ENCODE measurements at regions not wholly inside any gene's neighbourhood (a gene's known extent, or its start where the extent isn't known, plus 50 kb on each side); places are given as distances from the start of the nearest gene placed in this dataset.
A peak's percentile ranks its signal among the peaks of the same experiment; 100 is the strongest.

DNA sequence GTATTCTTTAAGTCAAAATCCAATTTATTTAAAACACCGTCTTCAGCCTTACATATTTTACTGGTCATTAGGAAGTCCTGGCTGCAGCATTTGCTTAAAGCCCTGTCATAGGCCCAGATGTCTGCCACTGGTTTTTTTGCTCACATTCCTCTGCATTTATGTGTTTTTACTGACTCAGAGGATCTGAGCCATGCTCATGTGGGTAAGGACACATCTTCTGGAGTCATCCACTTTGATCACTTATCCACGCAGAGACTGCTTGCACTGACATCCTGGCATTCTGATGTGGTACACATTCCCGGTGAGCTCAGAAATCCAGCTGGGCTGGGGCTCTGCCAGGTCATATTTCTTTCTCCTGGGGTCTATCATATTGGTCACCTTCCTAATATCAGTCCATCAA, 531.7 kb upstream of the ARGLU1 start:
- TF ChIP-seq CTCF (IDR thresholded peaks at IDR 0.05; ENCODE audit: unreplicated experiment): no peak
- Mint-ChIP-seq H3K4me3 (no peak overlapping the region), H3K9me3 (no peaks in the 10 kb centered on the region), H3K27ac (peak overlapping the region; percentile 1), H3K36me3 (no peaks in the 10 kb centered on the region), H3K4me1 (peaks cover 46% of the 10 kb centered on the region), H3K27me3 (ENCODE audit: low read depth) (no peaks in the 10 kb centered on the region)
- DNase-seq (ENCODE audit: low spot score in 2 of 2, unreplicated experiment in 2 of 2): no peak

GRCh38 chr13:107097916-107098315, 530.0 kb upstream of the ARGLU1 start:
- DNase-seq (ENCODE audit: low spot score in 2 of 2, unreplicated experiment in 2 of 2): no peak
- H3K4me1 Mint-ChIP-seq: peaks cover 43% of the 10 kb centered on the region
- peak overlapping the region; percentile 59 for H3K27ac Mint-ChIP-seq
- H3K36me3 Mint-ChIP-seq: no peaks in the 10 kb centered on the region
- H3K9me3 Mint-ChIP-seq: no peaks in the 10 kb centered on the region
- TF ChIP-seq CTCF (IDR thresholded peaks at IDR 0.05; ENCODE audit: unreplicated experiment): no peak
- no peak overlapping the region for H3K4me3 Mint-ChIP-seq
- H3K27me3 Mint-ChIP-seq (ENCODE audit: low read depth): no peaks in the 10 kb centered on the region

DNA sequence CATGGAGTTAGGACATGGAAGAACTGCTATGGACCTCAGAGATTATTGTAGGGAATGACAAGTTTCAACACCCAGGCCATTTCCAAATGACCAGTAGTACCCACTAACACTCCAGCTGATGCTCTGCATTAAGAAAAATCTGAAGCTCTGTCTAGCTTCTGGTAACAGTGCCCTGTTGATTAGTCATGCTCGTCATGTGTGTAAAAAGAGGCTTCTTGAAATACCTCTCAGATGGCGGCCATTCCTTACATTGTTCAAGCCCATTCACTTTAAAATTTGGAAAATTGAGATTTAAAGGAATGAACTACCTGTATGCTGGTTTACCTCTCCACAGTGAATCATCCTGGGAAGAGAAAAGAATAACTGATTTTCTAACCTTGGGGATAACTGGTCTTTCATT, 527.9 kb upstream of the ARGLU1 start:
- no peak for TF ChIP-seq CTCF (IDR thresholded peaks at IDR 0.05; ENCODE audit: unreplicated experiment)
- Mint-ChIP-seq H3K4me1 (peaks cover 43% of the 10 kb centered on the region), H3K27ac (no peak overlapping the region)

DNA sequence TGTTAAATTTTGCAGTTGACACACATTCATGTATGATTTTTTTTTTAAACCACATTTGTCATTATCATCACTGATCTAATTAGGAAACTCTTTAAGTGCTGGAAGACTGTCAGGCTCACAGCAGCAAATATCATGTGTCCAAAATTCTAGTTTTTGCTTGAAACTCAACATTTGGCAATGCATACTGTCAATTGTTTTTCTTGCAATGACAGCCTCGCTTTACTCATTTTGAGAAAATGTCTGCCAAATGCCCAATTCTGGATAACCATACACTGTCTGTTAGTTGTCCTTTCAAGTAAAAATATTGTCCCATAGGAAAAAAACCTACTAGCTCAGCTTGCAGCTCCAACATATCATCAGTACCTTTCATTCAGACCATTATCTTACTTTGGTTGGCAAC, 523.9 kb upstream of the ARGLU1 start:
- Mint-ChIP-seq H3K27ac (no peak overlapping the region), H3K4me1 (peaks cover 16% of the 10 kb centered on the region), H3K9me3 (no peaks in the 10 kb centered on the region), H3K27me3 (ENCODE audit: low read depth) (peaks cover 3% of the 10 kb centered on the region), H3K36me3 (no peaks in the 10 kb centered on the region), H3K4me3 (no peak overlapping the region)
- no peak for TF ChIP-seq CTCF (IDR thresholded peaks at IDR 0.05; ENCODE audit: unreplicated experiment)
- no peak for DNase-seq (ENCODE audit: low spot score in 2 of 2, unreplicated experiment in 2 of 2)

More for the DNA sequence above, 527.9 kb upstream of the ARGLU1 start:
- Mint-ChIP-seq H3K9me3 (no peaks in the 10 kb centered on the region), H3K4me3 (no peak overlapping the region), H3K36me3 (no peaks in the 10 kb centered on the region), H3K27me3 (ENCODE audit: low read depth) (peaks cover 1% of the 10 kb centered on the region)
- DNase-seq (ENCODE audit: low spot score in 2 of 2, unreplicated experiment in 2 of 2): no peak

- H3K27ac Mint-ChIP-seq: no peak overlapping the region
- H3K4me3 Mint-ChIP-seq: no peak overlapping the region
- no peaks in the 10 kb centered on the region for H3K36me3 Mint-ChIP-seq
- DNase-seq (ENCODE audit: low spot score in 2 of 2, unreplicated experiment in 2 of 2): no peak
- TF ChIP-seq CTCF (IDR thresholded peaks at IDR 0.05; ENCODE audit: unreplicated experiment): no peak
- H3K9me3 Mint-ChIP-seq: no peaks in the 10 kb centered on the region
- H3K4me1 Mint-ChIP-seq: peaks cover 15% of the 10 kb centered on the region
- H3K27me3 Mint-ChIP-seq (ENCODE audit: low read depth): peaks cover 3% of the 10 kb centered on the region
These were observed 523.5 kb upstream of the ARGLU1 start for GRCh38 chr13:107091428-107091827.

DNA sequence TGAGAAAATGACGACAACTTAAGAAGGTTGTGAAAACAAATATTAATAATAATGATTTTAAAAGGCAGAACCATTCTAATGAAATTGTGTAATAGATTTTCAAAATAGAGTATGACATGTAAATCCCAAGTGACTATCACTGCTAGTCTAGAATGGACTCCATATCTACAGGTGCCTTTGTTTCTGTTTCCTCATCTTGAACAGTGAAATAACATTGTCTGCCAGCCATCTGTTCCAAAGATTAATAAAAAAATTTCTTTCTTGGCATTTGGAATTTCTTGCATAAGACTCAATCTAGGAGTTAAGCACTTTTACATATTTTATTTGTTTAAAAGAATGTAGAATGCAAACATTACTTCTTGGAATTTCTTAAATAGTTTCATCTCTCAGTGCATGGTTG, 520.1 kb upstream of the ARGLU1 start:
- no peak overlapping the region for H3K4me3 Mint-ChIP-seq
- peaks cover 9% of the 10 kb centered on the region for H3K4me1 Mint-ChIP-seq
- H3K27ac Mint-ChIP-seq: no peak overlapping the region
- no peak for TF ChIP-seq CTCF (IDR thresholded peaks at IDR 0.05; ENCODE audit: unreplicated experiment)
- H3K36me3 Mint-ChIP-seq: no peaks in the 10 kb centered on the region
- DNase-seq (ENCODE audit: low spot score in 2 of 2, unreplicated experiment in 2 of 2): no peak
- peaks cover 18% of the 10 kb centered on the region for H3K9me3 Mint-ChIP-seq
- peaks cover 8% of the 10 kb centered on the region for H3K27me3 Mint-ChIP-seq (ENCODE audit: low read depth)
